GM18502 (cell line): ENCODE measurements at regions not wholly inside any gene's neighbourhood (a gene's known extent, or its start where the extent isn't known, plus 50 kb on each side); places are given as distances from the start of the nearest gene placed in this dataset.

ENCODE experiments used
- ATAC-seq: cut with Tn5 transposase; IDR thresholded peaks from one replicate; pipeline ENCODE4 v1.9.1; 2021; ENCODE audit warnings: mild to moderate bottlenecking; ENCODE audit not compliant: unreplicated experiment, poor library complexity

DNA sequence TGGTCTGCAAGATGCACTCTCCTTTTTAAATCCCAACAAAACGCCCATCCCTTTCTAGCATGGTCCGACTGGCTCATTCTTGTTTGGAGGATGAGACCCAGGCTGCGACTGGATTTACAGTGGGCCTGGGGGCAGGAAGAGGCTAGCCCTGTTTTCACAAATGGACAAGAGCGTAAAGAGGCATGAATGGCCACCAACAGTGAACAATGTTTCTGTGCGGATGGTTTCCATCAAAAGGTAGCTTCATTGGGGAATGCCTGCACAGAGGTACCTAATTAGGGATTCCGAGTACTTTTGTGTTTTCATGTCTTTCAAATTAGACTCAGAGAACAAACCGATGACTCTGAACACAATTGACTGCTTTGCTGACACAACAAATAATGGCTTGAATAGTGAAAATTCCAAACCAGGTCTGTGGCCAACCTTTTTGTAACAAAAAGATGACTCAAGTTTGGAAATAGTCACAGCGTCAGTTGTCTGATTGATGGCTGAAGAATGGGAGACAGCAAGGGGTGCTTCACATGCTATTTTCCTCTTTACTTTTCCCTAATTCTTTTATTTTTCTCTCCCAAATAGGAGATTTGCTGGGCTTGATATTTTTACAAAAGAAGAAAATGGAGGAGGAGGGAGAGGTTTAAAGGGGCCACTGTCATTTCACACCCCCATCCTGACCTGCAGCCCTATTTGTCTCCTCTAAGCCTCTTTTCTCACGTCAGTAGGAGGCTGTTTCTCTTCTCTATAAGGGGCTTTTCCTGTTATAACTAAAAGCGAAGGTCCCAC, 208.1 kb upstream of the S1PR3 start:
- no peak for ATAC-seq

DNA sequence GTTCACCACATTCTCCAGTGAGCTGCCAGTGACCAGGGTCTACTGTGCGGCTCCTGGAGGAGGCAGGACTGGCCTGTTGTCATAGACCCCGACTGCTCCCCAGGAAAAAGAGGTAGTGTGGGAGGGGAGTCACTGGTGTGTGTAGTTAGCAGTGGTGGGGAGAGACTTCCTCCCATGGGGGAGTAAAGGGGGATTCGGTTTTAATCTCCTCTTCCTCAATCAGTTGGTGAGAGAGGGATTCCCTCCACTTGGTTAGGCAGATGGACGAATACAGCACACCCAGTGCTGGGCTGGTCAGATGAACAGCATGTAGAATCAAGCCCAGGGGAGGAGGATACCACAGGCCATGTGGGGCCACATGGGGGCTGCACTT, 207.6 kb upstream of the S1PR3 start:
- ATAC-seq = no peak

DNA sequence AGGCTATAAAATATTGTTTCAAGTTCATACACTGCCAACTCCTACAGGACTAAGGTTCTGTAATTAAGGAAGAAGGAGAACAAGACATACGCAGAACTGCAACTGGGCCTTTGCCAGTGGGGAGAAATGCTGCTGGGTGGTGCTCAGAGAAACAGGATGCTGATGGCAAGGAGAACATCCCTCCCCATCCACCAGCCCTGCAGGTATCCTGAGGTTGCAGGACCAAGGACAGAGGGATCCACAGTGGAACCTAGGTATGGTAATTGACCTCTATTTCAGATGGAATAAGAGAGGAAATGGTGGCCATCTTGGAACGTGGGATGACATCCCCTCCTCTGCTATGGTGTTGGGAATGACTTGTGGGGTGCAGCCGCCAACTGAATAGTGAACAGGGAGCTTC, 206.3 kb upstream of the S1PR3 start:
- no peak for ATAC-seq

DNA sequence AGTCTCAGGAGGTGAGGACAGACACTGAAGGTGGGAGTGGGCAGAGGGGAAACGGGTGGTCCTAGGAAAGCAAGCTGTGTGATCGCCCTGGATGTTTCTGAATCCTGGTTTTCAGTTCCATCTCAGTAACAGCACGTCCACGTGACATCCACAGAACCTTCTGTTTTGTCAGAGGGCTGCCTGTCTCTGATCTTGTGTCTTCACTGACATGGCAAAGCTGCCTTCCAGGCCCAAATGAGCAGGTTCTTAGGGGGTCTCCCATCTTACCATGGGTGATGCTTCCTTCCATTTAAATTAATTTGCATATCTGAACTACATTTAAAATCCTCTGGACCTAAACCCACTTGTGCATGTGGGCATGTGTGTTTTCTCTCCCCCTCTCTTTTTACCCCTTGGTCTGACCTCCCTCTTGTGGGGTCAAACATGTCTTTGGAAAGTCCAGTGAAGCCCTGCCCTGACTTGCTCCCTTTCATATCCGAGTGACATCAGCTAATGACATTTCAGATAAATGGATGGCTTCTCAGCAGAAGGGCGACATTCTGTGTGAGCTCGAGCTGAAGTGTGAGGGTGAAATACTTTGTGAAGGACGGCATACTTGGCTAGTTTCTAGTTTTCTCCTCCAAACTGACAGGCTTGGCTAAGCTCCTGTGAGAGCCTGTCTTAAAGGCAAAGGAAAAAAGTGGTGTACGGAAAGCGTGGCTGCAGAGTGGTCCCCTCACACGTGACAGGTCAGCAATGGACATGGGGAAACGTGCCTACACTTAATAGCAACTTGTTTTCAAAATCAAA, 204.8 kb upstream of the S1PR3 start:
- no peak for ATAC-seq

DNA sequence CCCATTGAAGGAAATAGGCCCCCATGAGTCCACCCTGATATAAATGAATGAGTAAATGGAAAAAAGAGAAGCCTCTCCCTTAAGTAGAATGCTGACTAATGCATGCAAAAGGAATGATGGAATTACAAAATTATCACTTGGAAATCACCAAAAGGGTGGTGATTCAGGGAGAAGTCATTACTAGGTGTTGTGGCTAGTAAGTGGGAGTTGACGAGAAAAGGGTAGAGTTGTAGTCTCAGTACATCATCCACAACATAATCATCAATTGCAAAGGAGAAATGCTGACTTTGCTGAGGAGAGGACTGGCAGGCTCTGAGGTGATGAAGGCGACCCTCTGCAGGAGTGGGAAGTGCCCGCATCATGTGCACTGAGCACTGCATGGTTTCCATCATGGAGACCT, 201.5 kb upstream of the S1PR3 start:
- ATAC-seq = no peak

DNA sequence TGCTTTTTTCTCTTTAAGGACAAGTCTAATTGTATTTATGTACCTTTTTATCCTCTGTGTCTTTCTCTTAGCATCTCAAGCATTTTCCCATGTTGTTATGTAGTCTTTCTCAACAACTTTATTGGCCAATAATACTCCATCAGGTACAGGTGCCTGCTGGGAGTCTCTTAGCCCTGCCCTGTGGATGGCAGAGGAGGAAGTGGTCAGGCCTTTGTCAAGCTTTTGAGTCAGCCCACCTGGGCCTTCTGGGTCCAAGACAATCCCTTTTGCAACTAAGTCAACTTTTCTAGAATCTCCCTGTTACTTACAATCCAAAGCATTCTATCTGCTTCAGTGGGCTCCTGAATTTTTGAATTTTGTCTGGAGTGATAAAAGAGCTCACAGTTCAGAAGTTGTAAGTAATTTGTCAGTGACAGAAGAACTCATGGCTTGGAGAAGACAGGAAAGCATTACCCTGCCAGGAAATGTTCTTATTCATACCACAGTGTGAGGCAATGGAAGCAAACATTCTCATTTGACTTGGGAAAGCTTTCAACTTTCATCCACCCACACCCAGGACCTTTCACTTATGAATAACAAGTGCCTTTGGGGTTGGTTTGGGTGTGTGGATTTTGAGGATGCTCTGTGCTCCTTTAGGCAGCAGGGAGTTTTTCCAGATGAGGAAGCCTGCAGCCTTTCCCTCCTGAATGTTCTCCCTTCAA, 200.0 kb upstream of the S1PR3 start:
- no peak for ATAC-seq

DNA sequence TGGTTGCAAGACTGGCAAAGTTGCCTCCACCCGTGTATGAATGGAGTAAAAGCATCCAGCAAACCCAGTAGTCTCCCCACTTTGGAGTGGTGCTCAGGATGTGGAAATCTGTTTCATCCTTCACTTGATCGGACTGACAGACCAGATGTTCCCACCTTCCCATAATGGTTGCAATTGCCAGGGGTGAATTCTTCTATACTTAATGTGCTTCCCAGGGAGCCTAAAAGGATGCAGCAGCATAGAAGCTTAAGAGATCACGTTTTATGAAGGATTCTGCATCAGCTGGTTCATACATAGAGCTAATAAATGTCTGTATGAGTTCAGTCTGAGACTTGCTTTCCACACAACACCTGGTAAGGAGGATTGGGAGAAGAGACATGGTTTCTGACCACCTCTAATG, 198.8 kb upstream of the S1PR3 start:
- ATAC-seq = no peak

DNA sequence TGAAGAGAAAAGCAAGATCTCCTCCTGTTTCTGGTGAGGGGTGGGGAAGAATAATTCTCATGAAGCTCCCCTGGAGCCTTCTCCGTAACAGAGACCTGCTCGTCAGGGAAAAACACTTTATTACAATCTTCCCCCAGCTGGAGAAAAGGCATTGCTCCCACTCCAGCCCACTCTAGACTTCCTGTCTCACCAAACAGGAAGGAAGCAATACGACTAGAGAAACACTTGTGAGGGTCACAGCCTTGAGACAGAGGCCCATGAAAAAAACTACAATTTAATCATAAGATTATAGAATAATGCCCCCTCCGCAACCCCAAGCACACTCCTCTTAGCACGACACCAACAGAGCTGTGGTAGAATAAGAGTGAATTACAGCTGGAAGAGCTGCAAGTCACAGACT, 197.2 kb upstream of the S1PR3 start:
- ATAC-seq = no peak

DNA sequence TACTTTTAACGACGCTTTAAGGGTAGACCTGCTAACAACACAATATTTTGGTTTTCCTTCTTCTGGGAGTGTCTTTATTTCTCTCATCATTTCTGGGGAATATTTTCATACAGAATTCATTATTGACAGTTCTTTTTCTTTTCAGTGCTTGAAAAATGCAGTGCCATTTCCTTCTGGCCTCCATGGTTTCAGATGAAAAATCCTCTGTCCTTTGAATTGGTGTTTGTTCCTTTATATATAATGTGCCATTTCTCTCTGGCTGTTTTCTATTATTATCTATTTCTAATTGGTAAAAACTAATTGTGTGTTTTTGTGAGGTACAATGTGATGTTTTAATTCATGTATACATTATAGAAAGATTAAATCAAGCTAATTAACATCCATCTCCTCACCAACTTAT, 194.3 kb upstream of the S1PR3 start:
- ATAC-seq = no peak

DNA sequence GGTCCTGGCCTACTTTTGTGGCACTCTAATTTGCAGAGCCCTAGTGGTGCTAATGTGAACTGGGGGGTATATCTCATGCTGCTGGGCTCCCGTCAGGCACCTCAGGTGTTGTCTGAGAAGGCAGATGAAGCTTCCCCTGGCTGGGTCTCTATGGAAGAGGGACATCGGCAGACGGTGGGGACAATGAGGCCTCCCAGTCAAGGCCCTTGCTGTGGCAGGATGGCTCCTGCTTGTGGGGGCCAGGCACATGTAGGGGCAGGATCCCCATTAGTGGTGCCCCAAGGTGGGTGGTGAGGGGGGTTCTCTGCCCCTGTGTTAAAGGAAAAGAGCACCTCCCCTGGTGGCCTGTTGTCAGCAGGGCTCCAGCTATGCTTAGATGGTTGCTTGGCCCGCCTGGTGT, 192.8 kb upstream of the S1PR3 start:
- ATAC-seq = no peak

DNA sequence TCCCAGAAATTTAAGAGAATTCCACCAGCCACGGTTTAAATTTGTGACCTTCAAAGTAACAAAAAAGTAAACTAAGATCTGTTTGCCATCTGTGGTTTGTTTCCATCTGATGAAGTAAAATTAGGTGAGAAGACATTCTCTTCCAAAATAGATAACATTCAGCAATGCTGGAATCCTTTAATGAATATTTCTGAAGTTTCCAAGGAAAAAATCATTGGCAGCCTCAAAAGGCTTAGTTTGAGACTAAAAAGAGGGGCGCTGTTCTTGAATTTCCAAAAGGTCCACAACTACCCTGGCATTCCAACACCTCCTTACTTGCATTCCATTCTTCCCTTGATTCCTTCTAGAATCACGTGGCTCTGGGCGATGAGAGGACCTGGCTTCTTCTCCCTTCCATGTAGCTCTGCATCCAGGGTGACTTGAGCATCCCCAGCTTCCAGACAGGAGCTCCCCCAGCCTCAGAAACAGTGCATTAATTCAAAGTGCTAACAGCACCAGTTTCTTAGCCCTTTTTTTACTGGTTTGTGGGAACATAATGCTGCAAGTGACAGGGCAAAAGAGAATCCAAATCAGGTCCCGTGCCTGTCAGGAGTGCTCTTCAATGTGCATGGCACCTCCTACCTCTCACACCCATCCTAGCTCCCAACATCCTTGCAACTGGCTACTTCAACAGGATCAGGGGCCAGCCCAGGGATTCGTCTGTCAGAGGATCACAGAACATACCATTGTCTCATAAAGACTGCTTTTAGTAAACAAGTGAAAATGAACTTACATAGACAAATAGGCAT, 191.5 kb upstream of the S1PR3 start:
- ATAC-seq = no peak

DNA sequence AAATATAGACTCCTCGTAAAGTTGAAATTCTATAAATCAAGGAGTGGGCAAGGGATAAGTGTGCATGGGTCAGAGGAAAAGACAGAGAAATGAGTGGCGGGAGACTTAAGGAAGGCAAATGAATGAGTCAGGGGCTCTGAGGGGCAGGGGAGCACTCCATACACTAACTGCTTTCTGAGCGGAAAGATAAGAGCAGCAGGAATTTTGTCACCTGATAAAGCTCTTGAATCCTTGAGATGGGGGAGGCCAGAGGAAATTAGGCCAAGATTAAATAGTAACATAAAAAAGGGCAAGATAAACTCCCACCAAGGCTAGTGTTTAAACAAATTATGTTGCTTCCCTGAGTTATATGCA, 191.0 kb upstream of the S1PR3 start:
- ATAC-seq = no peak

DNA sequence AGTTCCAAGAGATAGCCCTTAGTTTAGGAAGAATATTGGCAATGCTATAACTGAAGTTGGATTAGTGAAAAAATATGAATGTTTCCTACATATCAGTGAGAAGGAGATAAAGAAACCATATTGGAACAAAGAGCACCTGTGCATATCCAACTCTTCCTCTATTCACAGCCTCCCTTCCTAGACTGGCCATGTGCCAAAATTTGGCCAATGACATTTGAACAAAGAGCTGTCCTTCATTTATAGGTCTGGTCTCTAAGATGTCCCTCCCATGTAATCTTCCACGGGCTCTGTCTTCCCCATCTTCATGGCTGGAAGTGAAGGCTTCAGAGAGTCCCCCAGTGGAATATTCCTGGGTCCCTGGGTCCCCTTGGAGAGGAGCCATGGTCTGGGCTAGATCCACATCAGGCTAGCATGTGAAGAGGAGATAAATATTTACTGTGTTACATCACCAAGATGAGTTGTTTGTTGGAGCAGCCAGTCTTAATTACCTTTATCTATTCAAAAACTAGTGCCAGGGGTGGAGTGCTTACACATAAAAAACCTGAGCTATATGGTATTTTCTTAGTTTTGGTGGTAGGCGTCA, 190.0 kb upstream of the S1PR3 start:
- ATAC-seq = no peak

DNA sequence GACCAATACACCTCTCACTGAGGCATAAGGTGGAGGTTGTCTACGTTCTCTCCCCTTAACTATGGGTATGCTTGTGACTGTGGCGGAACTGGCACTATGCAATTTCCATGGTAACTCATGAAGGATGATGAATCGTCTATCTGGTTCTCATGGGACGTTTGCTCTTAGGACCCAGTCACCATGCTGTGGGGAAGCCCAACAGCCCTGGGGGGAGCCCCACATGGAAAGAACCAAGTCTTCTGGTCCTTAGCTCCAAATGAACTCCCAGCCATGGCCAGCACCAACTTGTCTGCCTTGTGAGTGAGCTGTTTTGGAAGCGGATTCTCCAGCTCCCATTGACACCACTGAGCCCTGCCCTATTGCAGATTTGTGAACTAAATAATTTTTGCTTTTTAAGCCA, 188.7 kb upstream of the S1PR3 start:
- ATAC-seq = no peak

DNA sequence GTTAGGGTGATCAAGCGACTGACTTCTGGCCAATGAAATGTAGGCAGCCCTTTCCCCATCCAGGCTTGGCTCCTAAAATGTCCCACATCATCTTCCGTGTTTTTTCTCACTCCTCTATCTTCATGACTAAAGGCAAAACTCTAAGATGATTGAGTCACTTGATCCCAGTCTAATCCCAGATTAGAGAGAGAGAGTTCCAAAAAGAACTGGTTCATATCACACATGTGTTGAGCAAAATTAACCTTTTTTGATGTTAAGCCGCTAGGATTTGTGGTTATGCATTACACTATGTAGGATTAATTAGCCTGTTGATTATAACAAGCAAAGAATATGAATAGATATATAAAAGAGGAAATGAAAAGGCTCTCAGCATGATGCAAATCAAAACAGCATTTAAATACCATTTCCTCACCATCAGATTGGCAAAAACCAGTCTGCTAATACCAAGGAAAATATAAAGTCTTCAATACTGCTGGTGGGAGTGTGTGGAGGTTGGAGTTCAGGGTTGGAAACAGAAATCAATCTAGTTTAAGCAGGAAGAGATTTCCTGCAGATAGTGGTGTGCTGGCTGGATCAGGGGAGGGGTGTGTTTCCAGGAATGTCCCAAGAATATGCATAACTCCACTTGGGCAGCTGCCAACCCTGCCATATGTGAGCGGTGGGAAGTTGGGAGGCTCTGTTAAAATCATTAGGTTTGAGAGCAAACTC, 187.6 kb upstream of the S1PR3 start:
- no peak for ATAC-seq

DNA sequence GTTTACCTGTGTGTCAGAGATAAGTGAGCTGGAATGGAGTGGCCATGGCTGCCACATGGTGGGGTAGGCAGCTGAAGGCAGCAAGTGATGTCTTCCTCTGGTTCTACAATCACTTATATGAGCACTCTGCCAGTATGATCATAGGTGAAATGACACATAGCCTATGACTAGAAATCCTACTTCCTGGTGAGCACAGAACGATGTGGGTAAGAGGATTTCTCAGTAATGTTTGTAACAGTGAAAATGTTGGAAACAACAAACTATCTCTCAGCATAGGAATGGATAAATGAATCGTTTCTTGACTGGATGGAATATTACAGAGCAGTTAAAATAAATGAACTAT, 187.0 kb upstream of the S1PR3 start:
- ATAC-seq = no peak

DNA sequence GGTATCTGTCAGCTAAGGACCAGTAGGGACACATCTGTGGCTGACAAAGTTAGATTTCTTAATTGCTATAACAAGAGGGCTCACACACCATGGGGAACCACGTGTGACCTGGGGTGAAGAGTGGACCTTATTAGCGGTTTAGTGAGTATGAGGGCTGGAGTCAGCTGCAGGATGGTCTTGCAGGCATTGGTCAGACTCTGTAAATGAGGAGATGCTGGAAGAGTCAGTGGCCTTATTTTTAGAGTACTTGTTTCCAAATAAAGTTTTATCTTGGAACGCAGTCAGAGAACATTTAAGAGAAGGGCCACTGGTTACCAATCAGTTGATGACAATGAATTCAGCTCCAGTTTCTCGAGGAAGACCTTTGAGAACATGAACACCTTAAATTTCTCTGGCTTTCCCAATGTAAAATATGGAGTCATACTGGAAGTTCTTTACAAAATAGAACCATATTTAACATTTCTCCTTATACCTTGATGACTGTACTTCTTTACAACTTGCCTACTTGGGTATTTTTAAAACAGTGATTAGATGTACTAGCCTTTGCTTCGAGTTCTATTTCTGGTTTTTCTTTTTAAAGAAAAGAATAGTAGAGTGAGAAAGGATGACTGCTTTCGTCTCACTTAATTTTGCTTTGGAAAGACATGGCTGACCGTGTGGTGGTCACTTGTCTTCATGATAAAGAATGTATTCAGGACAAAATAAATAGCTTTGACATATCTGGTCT, 185.9 kb upstream of the S1PR3 start:
- ATAC-seq = no peak

DNA sequence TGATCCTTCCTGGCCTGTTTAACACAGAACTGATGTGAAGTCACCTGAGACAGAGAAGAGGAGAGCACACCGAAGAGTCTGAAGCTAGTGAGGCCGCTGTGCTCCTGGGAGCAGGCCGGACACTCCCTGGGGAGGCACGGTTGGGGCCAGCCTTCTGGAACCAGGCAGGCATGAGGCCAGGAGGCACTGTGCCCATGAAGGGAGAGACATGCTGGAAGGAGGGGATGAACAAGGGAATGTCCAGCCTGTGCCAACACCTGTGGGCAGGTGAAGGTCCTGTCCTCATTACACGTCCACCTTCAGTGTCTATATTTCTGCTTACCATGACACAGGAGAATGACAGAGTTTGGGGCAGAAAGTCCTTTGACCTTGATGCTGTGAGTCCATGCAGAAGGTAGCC, 183.8 kb upstream of the S1PR3 start:
- no peak for ATAC-seq

DNA sequence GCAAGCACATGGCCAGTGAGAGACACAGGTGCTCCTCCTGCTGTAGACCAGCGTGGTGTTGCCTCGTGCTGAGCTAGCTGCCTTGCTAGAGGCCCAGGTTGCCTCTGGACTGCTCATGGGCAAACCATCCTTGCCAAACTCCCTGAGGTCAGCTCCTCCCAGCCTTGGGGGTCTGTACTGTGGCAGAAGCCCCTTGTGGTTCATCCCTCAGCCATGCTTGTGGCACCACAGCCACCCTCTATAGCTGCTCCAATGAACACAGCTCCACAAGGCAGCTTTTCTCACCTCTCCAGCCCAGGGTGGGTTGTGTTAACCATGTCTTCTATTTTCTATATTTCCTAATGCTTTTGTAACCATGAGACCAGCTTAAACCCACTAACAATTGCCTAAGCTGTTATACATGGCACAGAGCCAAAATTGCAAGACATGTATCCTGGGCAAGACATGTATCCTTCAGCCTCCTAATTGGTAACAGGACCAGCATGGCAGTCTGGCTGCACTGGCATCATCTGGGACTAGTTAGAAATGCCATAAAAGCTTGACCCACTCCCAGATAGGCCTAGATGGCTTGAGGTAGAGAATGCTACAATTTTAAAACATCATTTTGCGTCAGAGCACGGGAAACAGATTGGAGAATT, 183.1 kb upstream of the S1PR3 start:
- ATAC-seq = no peak
